CD4-positive, alpha-beta T cell treated with Interleukin-4 for 1 hour (primary cell): ENCODE measurements at regions not wholly inside any gene's neighbourhood (a gene's known extent, or its start where the extent isn't known, plus 50 kb on each side); places are given as distances from the start of the nearest gene placed in this dataset.
"Not testable (repeated sequence)": the region's sequence is repeated elsewhere in the genome, so short reads cannot be mapped to it uniquely, and the experiment has no call there.

Source experiments
- DNase-seq, 2 donors: peaks; one replicate each; pipeline ENCODE4 v3.0.0-alpha.2; 2020 to 2022

- not testable (repeated sequence) for DNase-seq
These were observed 111.5 kb upstream of the ZNF469 start for GRCh38 chr16:88271296-88271695.

- not testable (repeated sequence) for DNase-seq
These were observed 111.0 kb upstream of the ZNF469 start for GRCh38 chr16:88271776-88272175.

- DNase-seq, result not testable (repeated sequence)
These were observed 110.3 kb upstream of the ZNF469 start for GRCh38 chr16:88272437-88272836.

GRCh38 chr16:88274126-88274750, 108.5 kb upstream of the ZNF469 start:
- DNase-seq, result not testable (repeated sequence)

DNA sequence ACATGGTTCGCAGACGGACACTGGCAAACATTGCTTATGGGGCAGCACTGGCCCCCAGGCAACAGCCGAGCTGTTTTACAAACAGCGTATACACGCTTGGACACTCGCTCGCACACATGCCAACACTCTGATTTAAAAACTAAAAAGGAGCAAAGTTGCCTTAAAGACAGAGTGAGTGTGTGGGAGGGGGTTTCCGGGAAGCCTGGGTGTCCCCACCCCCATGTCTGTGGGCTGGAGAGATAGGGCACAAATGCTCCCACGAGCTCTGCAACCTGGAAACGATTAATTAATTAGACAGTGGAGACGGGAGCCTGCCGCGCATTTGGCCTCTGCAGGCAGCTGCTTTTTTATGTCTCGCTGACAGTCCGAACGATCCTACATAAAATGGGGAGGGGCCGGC, 107.9 kb upstream of the ZNF469 start:
- DNase-seq, result no peak

- not testable (repeated sequence) for DNase-seq
These were observed 107.2 kb upstream of the ZNF469 start for GRCh38 chr16:88275336-88276122.

GRCh38 chr16:88276123-88276588, 106.6 kb upstream of the ZNF469 start:
- not testable (repeated sequence) for DNase-seq

GRCh38 chr16:88276591-88276990, 106.2 kb upstream of the ZNF469 start:
- DNase-seq, result no peak

GRCh38 chr16:88279998-88280397, 102.8 kb upstream of the ZNF469 start:
- no peak for DNase-seq

DNA sequence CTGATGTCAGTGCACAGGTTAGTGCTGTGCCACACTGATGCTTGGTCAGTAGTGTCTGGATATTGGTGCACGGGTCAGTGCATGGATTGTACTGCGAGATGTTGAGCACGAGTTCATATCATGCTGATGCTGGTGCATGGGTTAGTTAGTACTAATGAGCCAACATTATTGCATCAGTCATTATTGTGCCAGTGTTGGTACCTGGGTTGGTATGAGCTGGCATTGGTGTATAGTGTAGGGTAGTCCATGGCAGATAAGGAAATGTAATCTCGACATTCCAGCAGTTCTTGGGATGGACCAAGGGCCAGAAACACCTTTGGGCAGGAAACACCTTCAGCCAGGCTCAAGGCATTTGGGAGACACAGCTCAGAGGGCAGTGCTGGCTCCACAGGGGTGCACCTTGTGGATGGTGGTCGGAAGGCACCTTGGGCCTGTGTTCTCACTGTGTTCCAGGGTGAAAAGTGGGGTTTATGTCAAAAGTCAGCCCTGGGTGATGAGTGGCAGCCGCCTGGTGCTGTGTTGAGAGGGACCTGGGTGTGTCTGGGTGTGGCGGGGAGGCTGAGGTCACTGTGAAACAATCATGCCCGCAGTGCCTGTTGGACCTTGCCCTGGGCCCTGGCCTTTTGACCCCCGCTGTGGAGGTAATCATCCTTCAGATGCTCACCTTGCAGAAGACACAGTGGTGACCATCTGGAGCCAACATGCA, 100.7 kb upstream of the ZNF469 start:
- DNase-seq, result no peak

- DNase-seq, result no peak
These were observed 100.0 kb upstream of the ZNF469 start for GRCh38 chr16:88282564-88283395.

GRCh38 chr16:88283596-88283995, 99.2 kb upstream of the ZNF469 start:
- DNase-seq, result no peak

DNA sequence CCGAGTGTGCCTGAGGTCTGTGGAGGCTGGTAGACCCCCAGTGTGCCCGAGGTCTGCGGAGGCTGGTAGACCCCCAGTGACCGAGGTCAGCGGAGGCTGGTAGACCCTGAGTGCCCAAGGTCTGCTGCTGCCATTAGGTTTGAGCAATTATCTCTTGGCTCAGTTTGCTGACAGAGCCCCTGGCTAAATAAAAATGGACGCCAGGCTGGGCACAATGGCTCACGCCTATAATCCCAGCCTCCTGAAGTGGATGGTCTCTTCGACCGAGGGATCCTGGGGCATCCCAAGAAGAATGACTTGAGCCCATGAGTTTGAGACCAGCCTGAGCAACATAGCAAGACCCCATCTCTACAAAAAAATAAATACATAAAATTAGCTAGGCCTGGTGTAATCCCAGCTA, 98.7 kb upstream of the ZNF469 start:
- no peak for DNase-seq

DNA sequence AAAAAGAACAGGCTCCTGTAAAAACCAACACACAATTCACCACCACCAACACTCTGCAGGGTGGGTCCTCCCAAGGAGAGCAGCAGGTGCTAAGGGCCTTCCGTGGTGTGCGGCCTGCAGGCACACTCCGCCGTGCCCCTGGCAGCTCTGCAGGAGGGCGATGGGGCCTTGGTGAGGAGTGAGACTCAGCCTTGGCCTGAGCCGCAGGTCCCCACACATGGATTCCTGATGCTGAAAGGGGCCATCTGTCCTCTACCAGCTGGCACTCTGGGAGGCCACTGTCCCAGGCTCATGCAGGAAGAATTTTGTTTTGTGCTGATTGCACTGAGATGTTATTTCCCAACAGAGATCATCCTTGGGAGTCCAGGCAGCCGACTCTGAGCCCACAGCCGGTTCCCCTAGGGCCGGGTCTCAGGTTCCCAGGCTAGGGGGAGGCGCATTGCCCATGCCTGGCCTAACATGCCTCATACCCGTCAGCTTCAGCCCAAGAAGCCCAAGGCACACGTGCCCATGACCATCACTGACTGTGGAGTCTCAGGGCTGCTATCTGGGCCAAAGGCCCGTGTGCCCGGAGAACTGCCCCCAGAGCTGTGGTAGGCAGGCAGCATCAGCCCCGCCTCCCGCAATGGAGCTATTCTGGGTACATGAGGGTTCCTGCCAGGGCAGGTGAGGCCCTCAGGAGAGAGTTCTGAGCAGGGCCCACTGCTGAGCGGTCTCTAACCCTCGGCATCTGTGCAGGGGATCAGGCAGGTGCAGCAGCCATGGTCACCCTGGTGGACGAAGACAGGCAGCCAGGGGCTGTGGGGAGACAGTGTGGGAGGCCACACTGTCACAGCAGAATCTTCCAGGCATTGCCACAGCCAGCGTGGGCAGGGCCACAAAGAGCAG, 97.9 kb upstream of the ZNF469 start:
- no peak for DNase-seq

DNA sequence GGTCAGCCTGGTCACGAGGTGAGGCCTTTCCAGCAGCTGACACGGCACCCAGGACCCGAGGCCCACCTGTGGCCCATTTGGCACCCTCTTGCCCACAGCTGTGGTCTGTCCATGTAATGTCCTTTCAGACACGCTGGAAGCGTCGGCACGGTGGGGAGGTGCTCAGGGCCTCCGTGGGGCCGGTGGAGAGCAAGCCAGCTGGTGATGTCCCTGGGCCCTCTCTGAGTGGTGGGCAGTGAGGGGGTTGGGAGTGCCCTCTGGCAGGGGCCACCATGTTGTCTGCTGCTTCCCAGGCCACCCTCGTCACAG, 97.3 kb upstream of the ZNF469 start:
- no peak for DNase-seq

- DNase-seq, result no peak
These were observed 96.3 kb upstream of the ZNF469 start for GRCh38 chr16:88286301-88286923.

GRCh38 chr16:88287219-88287618, 95.5 kb upstream of the ZNF469 start:
- DNase-seq, result no peak

- DNase-seq, result no peak
These were observed 94.5 kb upstream of the ZNF469 start for GRCh38 chr16:88288303-88288702.

- no peak for DNase-seq
These were observed 93.8 kb upstream of the ZNF469 start for GRCh38 chr16:88289001-88289400.

GRCh38 chr16:88289561-88289960, 93.2 kb upstream of the ZNF469 start:
- no peak for DNase-seq

GRCh38 chr16:88289968-88290401, 92.8 kb upstream of the ZNF469 start:
- no peak for DNase-seq
